Neural progenitor cell (in vitro differentiated cells): ENCODE measurements at regions not wholly inside any gene's neighbourhood (a gene's known extent, or its start where the extent isn't known, plus 50 kb on each side); places are given as distances from the start of the nearest gene placed in this dataset.

Experiments used
- EZH2phosphoT487 ChIP-seq: fragments of 200-600 bp; sonication (generic); IDR thresholded peaks from 2 replicates; pipeline ENCODE4 v1.6.1; 2017; ENCODE audit warnings: antibody characterized with exemption
- TF ChIP-seq, protein P1 (sequence below): fragments of 200-600 bp; sonication (generic); IDR thresholded peaks from 2 replicates; pipeline ENCODE4 v1.5.1; 2017; ENCODE audit warnings: antibody characterized with exemption, mild to moderate bottlenecking

DNA sequence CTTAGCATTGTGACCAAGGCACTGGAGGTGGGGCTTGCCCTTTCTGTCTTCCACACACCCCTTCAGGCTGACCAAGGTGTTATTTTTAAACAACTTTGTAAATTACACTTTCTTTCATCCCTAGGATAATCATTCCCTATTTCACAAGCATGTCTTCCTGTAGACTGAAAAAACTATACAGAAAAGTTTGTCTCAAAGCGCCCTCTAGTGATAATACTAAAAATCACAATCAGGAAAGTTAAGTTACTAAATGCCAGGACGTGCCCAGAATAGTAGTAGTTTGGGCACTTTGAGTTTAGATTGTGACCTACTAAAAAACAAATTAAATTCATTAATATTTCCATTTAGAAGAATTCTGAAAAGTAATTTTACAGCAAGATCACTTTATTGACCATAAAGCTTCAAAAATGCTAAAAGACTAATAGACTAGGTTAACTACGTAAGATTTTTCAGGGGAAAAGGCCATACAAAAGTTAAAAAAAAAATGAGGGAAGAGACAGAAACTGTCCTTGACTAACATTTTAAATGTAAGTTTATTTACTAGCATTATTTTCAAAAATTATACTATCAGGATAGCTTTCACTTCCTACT lies 123.3 kb upstream of the DUSP22 start:
- TF ChIP-seq, protein P1, sequence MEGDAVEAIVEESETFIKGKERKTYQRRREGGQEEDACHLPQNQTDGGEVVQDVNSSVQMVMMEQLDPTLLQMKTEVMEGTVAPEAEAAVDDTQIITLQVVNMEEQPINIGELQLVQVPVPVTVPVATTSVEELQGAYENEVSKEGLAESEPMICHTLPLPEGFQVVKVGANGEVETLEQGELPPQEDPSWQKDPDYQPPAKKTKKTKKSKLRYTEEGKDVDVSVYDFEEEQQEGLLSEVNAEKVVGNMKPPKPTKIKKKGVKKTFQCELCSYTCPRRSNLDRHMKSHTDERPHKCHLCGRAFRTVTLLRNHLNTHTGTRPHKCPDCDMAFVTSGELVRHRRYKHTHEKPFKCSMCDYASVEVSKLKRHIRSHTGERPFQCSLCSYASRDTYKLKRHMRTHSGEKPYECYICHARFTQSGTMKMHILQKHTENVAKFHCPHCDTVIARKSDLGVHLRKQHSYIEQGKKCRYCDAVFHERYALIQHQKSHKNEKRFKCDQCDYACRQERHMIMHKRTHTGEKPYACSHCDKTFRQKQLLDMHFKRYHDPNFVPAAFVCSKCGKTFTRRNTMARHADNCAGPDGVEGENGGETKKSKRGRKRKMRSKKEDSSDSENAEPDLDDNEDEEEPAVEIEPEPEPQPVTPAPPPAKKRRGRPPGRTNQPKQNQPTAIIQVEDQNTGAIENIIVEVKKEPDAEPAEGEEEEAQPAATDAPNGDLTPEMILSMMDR = peak; percentile 84
- no peak for TF ChIP-seq EZH2phosphoT487
